ENCODE measurements at regions not wholly inside any gene's neighbourhood (a gene's known extent, or its start where the extent isn't known, plus 50 kb on each side); places are given as distances from the start of the nearest gene placed in this dataset.

DNA sequence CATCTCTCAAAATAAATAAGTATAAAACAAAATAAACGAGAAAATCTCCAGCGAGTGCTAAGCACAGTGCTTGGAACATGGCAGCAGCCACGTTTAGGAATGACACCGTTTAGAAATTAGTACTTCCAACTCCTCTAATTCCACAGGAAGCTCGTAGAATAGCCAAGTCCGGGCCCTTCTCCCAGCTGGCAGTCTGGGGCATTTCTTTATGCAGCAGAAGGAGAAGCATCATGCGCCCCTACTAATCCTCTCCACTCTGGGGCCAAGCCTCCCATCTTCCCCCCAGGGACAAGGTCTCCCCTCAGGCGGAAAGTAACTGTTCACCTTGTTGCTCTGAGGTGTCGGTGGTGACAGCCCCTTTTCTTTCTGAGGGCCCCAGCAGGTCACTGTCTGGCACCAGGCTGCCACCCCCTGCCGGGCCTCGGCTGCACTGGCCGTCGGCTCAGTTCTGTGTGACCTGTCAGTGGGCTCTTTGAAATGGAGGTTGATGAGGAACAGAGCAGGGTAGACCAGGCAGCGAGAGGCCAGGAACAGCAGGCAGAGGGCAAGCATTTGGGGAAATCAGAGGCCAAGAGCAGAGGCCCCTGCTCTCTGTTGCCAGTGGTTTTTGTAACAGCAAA lies 113.5 kb upstream of the WWC1 start:
- DNase-seq (ENCODE audit: low spot score in 2 of 2): no peak
- H3K9me3 Mint-ChIP-seq: no peaks in the 10 kb centered on the region
- H3K4me3 Mint-ChIP-seq: no peak overlapping the region
- no peak overlapping the region for H3K27ac Mint-ChIP-seq
- H3K36me3 Mint-ChIP-seq: no peaks in the 10 kb centered on the region
- no peak for ATAC-seq
- no peaks in the 10 kb centered on the region for H3K4me1 Mint-ChIP-seq

DNA sequence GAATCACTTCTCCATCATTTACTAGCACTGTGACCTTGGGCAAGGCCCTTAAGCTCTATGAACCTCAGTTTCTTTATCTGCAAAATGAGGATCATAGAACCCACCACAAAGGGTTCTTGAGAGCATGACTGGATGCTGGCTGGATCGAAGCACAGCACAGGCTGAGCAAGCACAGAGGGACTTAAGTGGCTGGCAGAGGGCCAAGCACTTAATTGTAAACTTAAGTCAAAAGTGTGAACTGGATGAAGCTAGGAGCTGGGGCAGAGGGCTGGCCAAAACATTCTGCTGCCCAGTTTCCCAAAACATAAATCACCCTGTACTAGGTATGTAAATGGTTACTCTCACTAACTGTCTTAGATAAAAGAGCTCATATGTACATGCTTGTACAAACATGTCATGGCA lies 112.3 kb upstream of the WWC1 start:
- Mint-ChIP-seq H3K4me3 (no peak overlapping the region), H3K36me3 (no peaks in the 10 kb centered on the region), H3K4me1 (no peaks in the 10 kb centered on the region), H3K9me3 (no peaks in the 10 kb centered on the region), H3K27ac (no peak overlapping the region)
- no peak for ATAC-seq
- no peak for DNase-seq (ENCODE audit: low spot score in 2 of 2)

- H3K4me1 Mint-ChIP-seq: no peaks in the 10 kb centered on the region
- ATAC-seq: no peak
Observed at GRCh38 chr5:168182269-168182668, 109.2 kb upstream of the WWC1 start.

DNA sequence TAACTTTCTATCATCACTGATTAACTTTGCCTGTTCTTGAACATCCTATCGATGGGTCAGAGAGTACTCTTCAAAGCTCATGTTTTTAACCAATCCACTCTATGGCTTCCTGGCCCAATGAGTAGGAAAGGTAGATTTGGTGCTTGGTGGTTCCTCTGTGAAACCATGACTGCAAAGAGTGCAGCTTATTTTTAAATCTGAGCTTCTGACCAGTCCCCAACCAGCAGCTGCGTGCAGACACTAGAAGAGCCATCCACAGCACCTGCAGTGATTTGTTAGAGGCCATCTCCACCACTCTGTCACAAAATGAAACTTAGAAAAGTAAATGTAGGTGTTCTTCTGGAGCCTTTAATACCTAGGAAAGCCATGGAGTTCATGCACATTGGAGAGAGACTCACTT lies 107.3 kb upstream of the WWC1 start:
- H3K27ac Mint-ChIP-seq: no peak overlapping the region
- ATAC-seq: no peak
- no peak for DNase-seq (ENCODE audit: low spot score in 2 of 2)
- no peaks in the 10 kb centered on the region for H3K4me1 Mint-ChIP-seq
- no peaks in the 10 kb centered on the region for H3K36me3 Mint-ChIP-seq
- no peaks in the 10 kb centered on the region for H3K9me3 Mint-ChIP-seq
- H3K4me3 Mint-ChIP-seq: no peak overlapping the region

More at GRCh38 chr5:168182269-168182668, 109.2 kb upstream of the WWC1 start:
- Mint-ChIP-seq H3K36me3 (no peaks in the 10 kb centered on the region), H3K9me3 (no peaks in the 10 kb centered on the region), H3K27ac (no peak overlapping the region), H3K4me3 (no peak overlapping the region)
- no peak for DNase-seq (ENCODE audit: low spot score in 2 of 2)

DNA sequence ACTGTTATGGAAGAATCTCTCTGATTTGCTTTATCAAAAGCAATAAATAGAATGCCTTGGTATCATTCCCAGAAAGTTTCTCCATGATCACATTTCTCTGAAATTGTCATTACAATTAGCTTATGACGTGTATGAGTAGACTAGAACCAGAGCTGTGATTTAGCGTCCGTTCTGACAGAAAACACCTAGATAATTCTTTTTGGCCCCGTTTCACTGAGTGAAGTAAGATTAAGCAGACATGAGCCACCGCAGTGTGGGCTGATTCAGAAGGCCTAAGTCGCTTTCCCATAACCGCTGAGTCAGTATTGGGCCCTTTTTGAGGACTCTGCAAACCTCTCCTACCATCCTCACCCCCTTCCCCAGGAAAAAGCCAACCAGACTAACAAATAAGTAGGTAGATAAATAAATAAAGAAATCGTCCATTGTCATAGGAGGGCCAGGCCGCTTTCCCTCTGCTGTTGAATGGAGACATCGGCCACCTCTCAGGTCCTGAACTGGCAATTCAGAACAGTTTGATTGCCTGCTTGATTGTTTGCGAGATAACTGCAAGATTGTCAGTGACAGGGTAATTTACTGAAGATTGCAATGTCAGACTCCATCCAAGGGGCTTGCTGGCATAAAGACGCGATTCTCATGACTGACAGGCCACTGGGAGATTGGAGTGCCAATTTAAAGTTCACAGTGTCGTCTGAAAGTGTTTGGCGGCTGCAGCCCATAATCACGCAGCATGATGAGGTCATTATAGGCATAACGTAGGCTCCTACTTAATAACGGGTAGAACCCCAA lies 105.0 kb upstream of the WWC1 start:
- H3K27ac Mint-ChIP-seq: no peak overlapping the region
- no peak overlapping the region for H3K4me3 Mint-ChIP-seq
- H3K9me3 Mint-ChIP-seq: no peaks in the 10 kb centered on the region
- DNase-seq (ENCODE audit: low spot score in 2 of 2) (no peak), ATAC-seq (no peak)
- no peaks in the 10 kb centered on the region for H3K36me3 Mint-ChIP-seq
- H3K4me1 Mint-ChIP-seq: no peaks in the 10 kb centered on the region

GRCh38 chr5:168187614-168188013 lies 103.8 kb upstream of the WWC1 start:
- H3K9me3 Mint-ChIP-seq: no peaks in the 10 kb centered on the region
- no peak for DNase-seq (ENCODE audit: low spot score in 2 of 2)
- no peak overlapping the region for H3K4me3 Mint-ChIP-seq
- no peaks in the 10 kb centered on the region for H3K4me1 Mint-ChIP-seq
- no peaks in the 10 kb centered on the region for H3K36me3 Mint-ChIP-seq
- no peak for ATAC-seq
- H3K27ac Mint-ChIP-seq: no peak overlapping the region

- H3K36me3 Mint-ChIP-seq: no peaks in the 10 kb centered on the region
- DNase-seq (ENCODE audit: low spot score in 2 of 2) (no peak), ATAC-seq (no peak)
- no peak overlapping the region for H3K27ac Mint-ChIP-seq
- H3K4me1 Mint-ChIP-seq: no peaks in the 10 kb centered on the region
- no peaks in the 10 kb centered on the region for H3K9me3 Mint-ChIP-seq
- H3K4me3 Mint-ChIP-seq: no peak overlapping the region
Observed at GRCh38 chr5:168188182-168188581, 103.3 kb upstream of the WWC1 start.

GRCh38 chr5:168192120-168192519 lies 99.3 kb upstream of the WWC1 start:
- DNase-seq (ENCODE audit: low spot score in 2 of 2) (no peak), ATAC-seq (no peak)
- no peaks in the 10 kb centered on the region for H3K36me3 Mint-ChIP-seq
- H3K4me3 Mint-ChIP-seq: no peak overlapping the region
- H3K27ac Mint-ChIP-seq: no peak overlapping the region
- H3K4me1 Mint-ChIP-seq: no peaks in the 10 kb centered on the region
- no peaks in the 10 kb centered on the region for H3K9me3 Mint-ChIP-seq

DNA sequence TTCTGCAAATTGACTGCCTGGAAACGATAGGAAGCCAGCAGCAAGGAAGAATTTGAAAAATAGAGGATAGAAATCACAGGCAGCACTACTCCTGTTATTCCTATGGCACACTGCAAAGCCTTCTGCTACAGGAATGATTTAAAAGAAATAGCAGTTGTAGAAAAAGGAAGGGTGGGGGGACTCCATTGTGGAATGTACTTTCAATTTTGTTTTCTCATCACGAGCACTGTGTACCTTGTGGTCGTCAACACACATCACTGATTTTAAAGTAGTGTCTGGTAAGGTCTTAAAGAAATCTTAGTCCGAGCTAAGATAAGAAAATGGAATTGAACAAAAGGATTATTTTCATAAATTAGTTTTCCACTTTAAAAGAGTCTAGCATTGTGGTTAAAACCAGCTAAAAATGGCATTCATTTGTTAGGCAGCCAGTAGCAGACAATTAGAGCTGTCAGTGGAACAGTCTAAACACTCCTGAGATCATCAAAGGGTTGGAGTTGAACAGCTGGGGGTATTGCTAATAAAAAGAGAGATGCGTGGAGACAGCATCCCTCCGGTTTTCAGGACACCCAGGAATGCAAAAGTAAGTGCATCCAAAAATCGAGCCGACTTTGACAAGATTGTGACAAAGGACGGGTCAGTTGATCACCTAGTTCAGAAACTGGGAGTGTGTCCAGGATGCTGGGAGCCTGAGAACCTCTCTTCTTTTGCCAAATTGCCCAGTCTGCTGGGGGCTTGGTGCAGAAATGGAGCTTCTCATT lies 97.8 kb upstream of the WWC1 start:
- no peaks in the 10 kb centered on the region for H3K4me1 Mint-ChIP-seq
- no peak overlapping the region for H3K27ac Mint-ChIP-seq
- no peak for ATAC-seq
- no peak overlapping the region for H3K4me3 Mint-ChIP-seq
- no peaks in the 10 kb centered on the region for H3K36me3 Mint-ChIP-seq
- H3K9me3 Mint-ChIP-seq: no peaks in the 10 kb centered on the region
- no peak for DNase-seq (ENCODE audit: low spot score in 2 of 2)

- no peaks in the 10 kb centered on the region for H3K9me3 Mint-ChIP-seq
- H3K27ac Mint-ChIP-seq: no peak overlapping the region
- DNase-seq (ENCODE audit: low spot score in 2 of 2) (no peak), ATAC-seq (no peak)
- no peaks in the 10 kb centered on the region for H3K36me3 Mint-ChIP-seq
- H3K4me3 Mint-ChIP-seq: no peak overlapping the region
- no peaks in the 10 kb centered on the region for H3K4me1 Mint-ChIP-seq
Observed at GRCh38 chr5:168195110-168195509, 96.3 kb upstream of the WWC1 start.

- Mint-ChIP-seq H3K4me1 (no peaks in the 10 kb centered on the region), H3K36me3 (no peaks in the 10 kb centered on the region), H3K4me3 (no peak overlapping the region), H3K9me3 (no peaks in the 10 kb centered on the region), H3K27ac (no peak overlapping the region)
- ATAC-seq (no peak), DNase-seq (ENCODE audit: low spot score in 2 of 2) (no peak)
Observed at GRCh38 chr5:168198359-168198758, 93.1 kb upstream of the WWC1 start.

DNA sequence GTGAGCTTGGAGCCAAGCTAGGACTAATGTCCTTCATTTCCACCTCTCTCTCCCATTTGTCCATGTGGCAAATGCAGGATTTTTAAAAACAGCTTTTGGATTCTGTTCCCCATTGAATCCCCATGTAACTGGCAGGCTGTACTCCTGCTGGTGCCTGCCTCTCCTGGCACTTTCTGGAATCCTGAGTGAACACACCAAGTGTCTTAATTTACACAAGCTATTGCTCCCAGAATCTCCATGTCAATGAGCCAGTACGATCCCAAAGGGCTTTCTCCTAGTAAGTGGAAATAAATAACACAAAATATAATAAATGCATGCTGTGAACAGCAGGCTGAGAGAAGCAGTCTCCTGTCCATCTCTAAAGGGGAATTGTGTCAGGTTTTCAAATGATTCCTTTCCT lies 88.4 kb upstream of the WWC1 start:
- H3K27ac Mint-ChIP-seq: no peak overlapping the region
- H3K4me1 Mint-ChIP-seq: no peaks in the 10 kb centered on the region
- no peak for ATAC-seq

GRCh38 chr5:168204165-168204564 lies 87.3 kb upstream of the WWC1 start:
- H3K36me3 Mint-ChIP-seq: no peaks in the 10 kb centered on the region
- H3K9me3 Mint-ChIP-seq: no peaks in the 10 kb centered on the region
- no peak for ATAC-seq
- no peak for DNase-seq (ENCODE audit: low spot score in 2 of 2)
- H3K4me3 Mint-ChIP-seq: no peak overlapping the region
- no peaks in the 10 kb centered on the region for H3K4me1 Mint-ChIP-seq
- H3K27ac Mint-ChIP-seq: no peak overlapping the region

More for the DNA sequence above, 88.4 kb upstream of the WWC1 start:
- Mint-ChIP-seq H3K4me3 (no peak overlapping the region), H3K9me3 (no peaks in the 10 kb centered on the region), H3K36me3 (no peaks in the 10 kb centered on the region)
- no peak for DNase-seq (ENCODE audit: low spot score in 2 of 2)

DNA sequence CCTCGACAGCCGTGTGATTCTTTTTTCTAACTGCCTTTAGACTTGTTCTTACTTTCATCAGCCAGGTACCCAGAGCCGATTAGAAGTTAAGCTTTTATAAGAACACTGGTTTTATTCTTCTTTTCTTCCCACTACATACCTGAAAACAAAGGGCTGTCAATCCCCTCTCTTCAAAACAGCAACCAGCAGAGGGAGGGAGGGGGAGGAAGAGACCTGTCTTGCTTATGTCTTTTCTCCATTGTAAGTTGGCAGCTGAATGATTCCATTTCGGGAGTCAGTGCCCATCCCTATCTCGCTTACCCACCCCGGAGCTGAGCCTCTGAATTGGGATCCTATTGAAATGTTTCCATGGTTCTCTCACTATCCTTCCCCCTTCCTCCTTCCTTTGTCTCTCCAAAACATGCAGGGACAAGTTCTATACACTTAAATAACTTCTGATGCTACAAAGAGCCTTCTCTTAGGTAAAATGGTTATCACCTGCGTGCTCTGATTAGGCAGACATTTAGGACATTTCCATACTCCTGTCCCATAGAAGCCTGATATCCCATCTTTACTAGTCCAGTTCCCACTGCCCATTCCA lies 83.9 kb upstream of the WWC1 start:
- Mint-ChIP-seq H3K4me3 (no peak overlapping the region), H3K4me1 (no peaks in the 10 kb centered on the region), H3K9me3 (no peaks in the 10 kb centered on the region), H3K27ac (no peak overlapping the region), H3K36me3 (no peaks in the 10 kb centered on the region)
- DNase-seq (ENCODE audit: low spot score in 2 of 2) (no peak), ATAC-seq (no peak)

GRCh38 chr5:168209244-168209995 lies 82.0 kb upstream of the WWC1 start:
- ATAC-seq: no peak
- DNase-seq (ENCODE audit: low spot score in 2 of 2): no peak
- H3K36me3 Mint-ChIP-seq: no peaks in the 10 kb centered on the region

More at GRCh38 chr5:168209244-168209995, 82.0 kb upstream of the WWC1 start:
- no peak overlapping the region for H3K4me3 Mint-ChIP-seq
- no peak overlapping the region for H3K27ac Mint-ChIP-seq
- no peaks in the 10 kb centered on the region for H3K4me1 Mint-ChIP-seq
- H3K9me3 Mint-ChIP-seq: no peaks in the 10 kb centered on the region
